GM19395 (cell line): ENCODE measurements at regions not wholly inside any gene's neighbourhood (a gene's known extent, or its start where the extent isn't known, plus 50 kb on each side); places are given as distances from the start of the nearest gene placed in this dataset.

ENCODE experiments used
- ATAC-seq: cut with Tn5 transposase; IDR thresholded peaks from one replicate; pipeline ENCODE4 v1.9.1; 2021; ENCODE audit warnings: mild to moderate bottlenecking, moderate library complexity; ENCODE audit not compliant: unreplicated experiment

GRCh38 chr18:5601188-5601624 lies 57.4 kb upstream of the EPB41L3 start:
- no peak for ATAC-seq

- ATAC-seq: no peak
Observed at GRCh38 chr18:5600378-5601071, 56.7 kb upstream of the EPB41L3 start.

GRCh38 chr18:5596585-5596984 lies 52.8 kb upstream of the EPB41L3 start:
- no peak for ATAC-seq
